ENCODE measurements at regions not wholly inside any gene's neighbourhood (a gene's known extent, or its start where the extent isn't known, plus 50 kb on each side); places are given as distances from the start of the nearest gene placed in this dataset.

DNA sequence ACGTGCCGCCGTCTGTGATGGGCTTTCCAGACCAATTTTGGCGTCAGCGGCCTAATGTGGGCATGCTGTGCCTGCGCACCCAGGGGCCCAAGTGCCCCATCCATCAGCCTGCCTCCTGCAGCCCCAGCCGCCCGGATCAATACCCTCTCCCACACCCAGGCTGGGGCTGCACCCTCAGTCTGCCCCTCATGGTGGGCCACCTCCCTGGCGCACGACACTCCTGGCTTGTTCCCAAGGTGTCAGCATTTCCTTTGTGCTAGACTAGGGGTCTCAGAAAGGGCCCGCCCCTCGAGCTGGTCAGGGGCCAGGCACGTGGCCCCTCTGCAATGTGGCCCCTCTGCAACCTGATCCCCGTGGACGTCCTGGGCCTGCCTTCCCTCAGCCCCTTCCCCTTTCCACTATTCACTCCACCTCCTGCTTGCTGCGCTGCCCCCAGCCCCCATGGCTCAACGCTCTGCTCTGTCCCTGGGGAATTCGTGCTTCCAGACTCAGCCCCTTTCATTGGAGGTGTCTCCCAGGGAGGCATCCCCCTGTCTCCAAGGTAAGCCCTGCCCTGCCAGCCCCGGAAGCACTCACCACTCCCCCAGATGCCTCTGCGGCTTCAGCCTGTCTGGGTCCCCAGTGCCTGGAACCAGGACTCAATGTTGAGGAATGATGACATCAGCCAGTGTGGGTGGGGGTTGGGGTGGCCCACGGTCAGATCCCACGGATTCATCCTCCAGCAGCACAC, 130.8 kb downstream of the HMX1 start:
- TF ChIP-seq POLR2A (IDR thresholded peaks at IDR 0.05) (no peak), CTCF (IDR thresholded peaks at IDR 0.05) (no peak)

Data from thyroid gland (tissue), 4 donors.